Endothelial cell of umbilical vein (primary cell): ENCODE measurements at regions not wholly inside any gene's neighbourhood (a gene's known extent, or its start where the extent isn't known, plus 50 kb on each side); places are given as distances from the start of the nearest gene placed in this dataset.

ENCODE experiments used
- BruUV-seq: library from RNA; stranded (reverse); fragments of 400-500 nt; replicated peaks from 2 replicates; lab custom pipeline; 2021; lab: Mats Ljungman, UMichigan
- CTCF ChIA-PET: fragments of 300-600, 350-600 bp; sonication (Branson Sonifier 250); formaldehyde crosslinking; loops from one replicate; lab custom pipeline; 2021; ENCODE audit warnings: antibody characterized with exemption, inconsistent platforms; lab: Charles Lee
- POLR2A ChIA-PET: fragments of 300-600, 350-600 bp; sonication (Branson Sonifier 250); formaldehyde crosslinking; loops from one replicate; lab custom pipeline; 2021; ENCODE audit warnings: antibody characterized with exemption, inconsistent platforms; lab: Charles Lee
- DNase-seq: peaks from one replicate; pipeline ENCODE4 v3.0.0-alpha.2; 2011; ENCODE audit warnings: low read depth, low spot score
- FAIRE-seq: peaks from 2 replicates; lab custom pipeline; 2011; peaks lifted over from hg19 to GRCh38; lab: Jason Lieb, UNC
- H2AFZ ChIP-seq: 2 replicates; pipeline ENCODE4 v1.6.0; 2012; ENCODE audit warnings: low read depth, low read length, control low read depth, inconsistent platforms
- H3K27ac ChIP-seq: 2 replicates; pipeline ENCODE4 v1.5.1; 2011; ENCODE audit warnings: low read depth, mild to moderate bottlenecking, control low read depth, low read length, moderate library complexity; ENCODE audit not compliant: insufficient read depth
- H3K27me3 ChIP-seq, 2 experiments: 2 replicates each; pipeline versions ENCODE4 v1.6.0 to v1.6.1; 2011; ENCODE audit warnings: low read length in 2 of 2, mixed read lengths in 1 of 2; ENCODE audit not compliant: control insufficient read depth in 2 of 2, insufficient read depth in 2 of 2
- H3K36me3 ChIP-seq, 2 experiments: 2 replicates in 1 of 2; 3 replicates in 1 of 2; pipeline ENCODE4 v1.5.1; 2011; ENCODE audit warnings: low read length in 2 of 2, mild to moderate bottlenecking in 1 of 2, moderate library complexity in 1 of 2; ENCODE audit not compliant: control insufficient read depth in 2 of 2, insufficient read depth in 2 of 2; ENCODE audit errors: extremely low read depth in 1 of 2
- H3K4me1 ChIP-seq: 3 replicates; pipeline ENCODE4 v1.5.1; 2011; ENCODE audit warnings: mild to moderate bottlenecking, low read length; ENCODE audit not compliant: control insufficient read depth, insufficient read depth; ENCODE audit errors: extremely low read depth
- H3K4me2 ChIP-seq: 2 replicates; pipeline ENCODE4 v1.6.1; 2011; ENCODE audit warnings: low read length, control low read depth, mixed read lengths; ENCODE audit not compliant: insufficient read depth
- H3K4me3 ChIP-seq, 3 experiments: fragments of 200-600 bp in 1 of 3; sonication (generic), shearing (Covaris generic) in 1 of 3; replicated peaks in 1 of 3; 2 replicates each; pipeline ENCODE4 v1.5.1; 2011 to 2016; ENCODE audit warnings: control low read depth in 3 of 3, low read length in 3 of 3, mild to moderate bottlenecking in 2 of 3, inconsistent platforms in 1 of 3, low read depth in 1 of 3, moderate library complexity in 1 of 3; ENCODE audit not compliant: insufficient read depth in 1 of 3
- H3K79me2 ChIP-seq: 2 replicates; pipeline ENCODE4 v1.6.0; 2012; ENCODE audit warnings: low read length, inconsistent platforms; ENCODE audit not compliant: control insufficient read depth, insufficient read depth
- H3K9ac ChIP-seq: replicated peaks from 2 replicates; pipeline ENCODE3; 2011; ENCODE audit warnings: low read length, control low read depth; ENCODE audit not compliant: insufficient read depth; ENCODE audit errors: extremely low read depth
- H3K9me1 ChIP-seq: replicated peaks from 3 replicates; pipeline ENCODE4 v1.6.0; 2011; ENCODE audit warnings: mild to moderate bottlenecking, low read length; ENCODE audit not compliant: control insufficient read depth, insufficient read depth; ENCODE audit errors: extremely low read depth
- H3K9me3 ChIP-seq: replicated peaks from 2 replicates; pipeline ENCODE4 v1.5.1; 2012; ENCODE audit warnings: low read length, inconsistent platforms; ENCODE audit not compliant: control insufficient read depth, insufficient read depth
- H4K20me1 ChIP-seq: replicated peaks from 2 replicates; pipeline ENCODE3; 2011; ENCODE audit warnings: mild to moderate bottlenecking, low read length; ENCODE audit not compliant: control insufficient read depth, insufficient read depth; ENCODE audit errors: extremely low read depth
- EZH2 ChIP-seq: IDR thresholded peaks from 2 replicates; pipeline ENCODE4 v1.6.1; 2012; ENCODE audit warnings: borderline replicate concordance, low read depth, mild to moderate bottlenecking, moderate library complexity, low read length, inconsistent platforms; ENCODE audit not compliant: severe bottlenecking
- FOS ChIP-seq: IDR thresholded peaks from 2 replicates; pipeline ENCODE4 v1.6.1; 2011; ENCODE audit warnings: mild to moderate bottlenecking, low read length, moderate library complexity, borderline replicate concordance; ENCODE audit not compliant: insufficient read depth
- GATA2 ChIP-seq: IDR thresholded peaks from 2 replicates; pipeline ENCODE4 v1.7.0; 2011; ENCODE audit warnings: low read depth, mild to moderate bottlenecking, moderate library complexity, mixed read lengths, low read length; ENCODE audit not compliant: insufficient read length, insufficient read depth
- JUN ChIP-seq: IDR thresholded peaks from 2 replicates; pipeline ENCODE4 v1.6.1; 2011; ENCODE audit warnings: borderline replicate concordance, low read depth; ENCODE audit not compliant: insufficient read length, insufficient read depth
- MAX ChIP-seq: IDR thresholded peaks from 2 replicates; pipeline ENCODE4 v1.6.1; 2011; ENCODE audit not compliant: insufficient read depth, insufficient read length
- MYC ChIP-seq: IDR thresholded peaks from one replicate; pipeline ENCODE4 v1.6.1; 2011; ENCODE audit warnings: mild to moderate bottlenecking, low read depth, low read length
- POLR2A ChIP-seq: IDR thresholded peaks from 2 replicates; pipeline ENCODE4 v1.6.1; 2012; ENCODE audit warnings: low read depth, mild to moderate bottlenecking, control low read depth, low read length
- POLR2AphosphoS5 ChIP-seq: IDR thresholded peaks from 2 replicates; pipeline ENCODE4 v1.6.1; 2012; ENCODE audit warnings: low read depth, mild to moderate bottlenecking, control low read depth, low read length, moderate library complexity; ENCODE audit not compliant: insufficient read depth
- dilution Hi-C: fragments of 300-500 bp; cut with MboI; formaldehyde crosslinking; loops from one replicate; pipeline ENCODE4 v1.15.0; 2019; ENCODE audit warnings: low sequenced_read_pairs; ENCODE audit not compliant: extremely low pct_ligation_motif_present
- intact Hi-C: fragments of 100-400 bp; cut with micrococcal nuclease; formaldehyde crosslinking; loops from one replicate; pipeline ENCODE4 v1.10.0; 2022
- TF ChIP-seq, protein P1 (sequence below), 2 donors: IDR thresholded peaks; 1 replicate in 1 of 2; 2 replicates in 1 of 2; pipeline ENCODE4 v1.5.1; 2011; ENCODE audit warnings: low read length in 2 of 2, mild to moderate bottlenecking in 2 of 2, moderate library complexity in 2 of 2, control low read depth in 1 of 2, inconsistent platforms in 1 of 2, low read depth in 1 of 2; ENCODE audit not compliant: insufficient read depth in 1 of 2; ENCODE audit errors: extremely low read depth in 1 of 2

GRCh38 chr7:126210707-126211106, 1042.0 kb downstream of the GRM8 start:
- FAIRE-seq (no peak), DNase-seq (no peak)
- intact Hi-C loops (no loop called here), dilution Hi-C loops (no loop called here)
- H3K9me3 ChIP-seq: no peaks in the 10 kb centered on the region
- H2AFZ ChIP-seq: no peak overlapping the region
- H3K27me3 ChIP-seq: no peaks in the 10 kb centered on the region
- H3K9me1 ChIP-seq: no peaks in the 10 kb centered on the region
- H3K9ac ChIP-seq: no peak overlapping the region
- no TSS peak for BruUV-seq
- CTCF ChIA-PET: no interaction called here
- no peaks in the 10 kb centered on the region for H3K4me1 ChIP-seq
- no peak overlapping the region for H3K4me2 ChIP-seq
- H4K20me1 ChIP-seq: no peaks in the 10 kb centered on the region
- H3K27ac ChIP-seq: no peak overlapping the region
- H3K4me3 ChIP-seq: no peak overlapping the region
- POLR2A ChIA-PET: no interaction called here
- TF ChIP-seq POLR2AphosphoS5: no peak
- no peak for TF ChIP-seq FOS
- TF ChIP-seq MAX: no peak
- no peak for TF ChIP-seq JUN
- TF ChIP-seq, protein P1, sequence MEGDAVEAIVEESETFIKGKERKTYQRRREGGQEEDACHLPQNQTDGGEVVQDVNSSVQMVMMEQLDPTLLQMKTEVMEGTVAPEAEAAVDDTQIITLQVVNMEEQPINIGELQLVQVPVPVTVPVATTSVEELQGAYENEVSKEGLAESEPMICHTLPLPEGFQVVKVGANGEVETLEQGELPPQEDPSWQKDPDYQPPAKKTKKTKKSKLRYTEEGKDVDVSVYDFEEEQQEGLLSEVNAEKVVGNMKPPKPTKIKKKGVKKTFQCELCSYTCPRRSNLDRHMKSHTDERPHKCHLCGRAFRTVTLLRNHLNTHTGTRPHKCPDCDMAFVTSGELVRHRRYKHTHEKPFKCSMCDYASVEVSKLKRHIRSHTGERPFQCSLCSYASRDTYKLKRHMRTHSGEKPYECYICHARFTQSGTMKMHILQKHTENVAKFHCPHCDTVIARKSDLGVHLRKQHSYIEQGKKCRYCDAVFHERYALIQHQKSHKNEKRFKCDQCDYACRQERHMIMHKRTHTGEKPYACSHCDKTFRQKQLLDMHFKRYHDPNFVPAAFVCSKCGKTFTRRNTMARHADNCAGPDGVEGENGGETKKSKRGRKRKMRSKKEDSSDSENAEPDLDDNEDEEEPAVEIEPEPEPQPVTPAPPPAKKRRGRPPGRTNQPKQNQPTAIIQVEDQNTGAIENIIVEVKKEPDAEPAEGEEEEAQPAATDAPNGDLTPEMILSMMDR (IDR thresholded peaks at IDR 0.05; ENCODE audit: extremely low read depth in 1 of 2, insufficient read depth in 1 of 2, low read depth in 1 of 2, low read length in 2 of 2): no peak
- TF ChIP-seq MYC: no peak
- TF ChIP-seq GATA2: no peak
- no peak for TF ChIP-seq POLR2A
- no peak for TF ChIP-seq EZH2
- no peaks in the 10 kb centered on the region for H3K36me3 ChIP-seq
- H3K79me2 ChIP-seq: no peaks in the 10 kb centered on the region
